HG03432 (cell line): ENCODE measurements at regions not wholly inside any gene's neighbourhood (a gene's known extent, or its start where the extent isn't known, plus 50 kb on each side); places are given as distances from the start of the nearest gene placed in this dataset.

Source experiments
- ATAC-seq: cut with Tn5 transposase; IDR thresholded peaks from one replicate; pipeline ENCODE4 v1.9.1; 2021; ENCODE audit warnings: mild to moderate bottlenecking, moderate library complexity; ENCODE audit not compliant: unreplicated experiment

- no peak for ATAC-seq
Observed at GRCh38 chr2:128447538-128447995, 128.9 kb upstream of the HS6ST1 start.

- ATAC-seq = no peak
Observed at GRCh38 chr2:128448331-128449225, 129.9 kb upstream of the HS6ST1 start.

GRCh38 chr2:128449226-128450061 is 130.8 kb upstream of the HS6ST1 start:
- ATAC-seq = no peak

- no peak for ATAC-seq
Observed at GRCh38 chr2:128450211-128451024, 131.8 kb upstream of the HS6ST1 start.

- ATAC-seq = no peak
Observed at GRCh38 chr2:128451084-128452023, 132.7 kb upstream of the HS6ST1 start.

GRCh38 chr2:128452024-128452411 is 133.3 kb upstream of the HS6ST1 start:
- ATAC-seq = no peak

GRCh38 chr2:128452536-128453530 is 134.2 kb upstream of the HS6ST1 start:
- ATAC-seq = no peak

- ATAC-seq = no peak
Observed at GRCh38 chr2:128454980-128455720, 136.5 kb upstream of the HS6ST1 start.

GRCh38 chr2:128455721-128456050 is 137.0 kb upstream of the HS6ST1 start:
- ATAC-seq = no peak

- ATAC-seq = no peak
Observed at GRCh38 chr2:128456281-128456680, 137.6 kb upstream of the HS6ST1 start.

- no peak for ATAC-seq
Observed at GRCh38 chr2:128457006-128457604, 138.4 kb upstream of the HS6ST1 start.

GRCh38 chr2:128457716-128458115 is 139.0 kb upstream of the HS6ST1 start:
- no peak for ATAC-seq

- no peak for ATAC-seq
Observed at GRCh38 chr2:128458505-128458904, 139.8 kb upstream of the HS6ST1 start.

GRCh38 chr2:128464456-128464855 is 145.8 kb upstream of the HS6ST1 start:
- no peak for ATAC-seq

GRCh38 chr2:128465246-128466170 is 146.8 kb upstream of the HS6ST1 start:
- ATAC-seq = no peak

- ATAC-seq = no peak
Observed at GRCh38 chr2:128466376-128466775, 147.7 kb upstream of the HS6ST1 start.

- no peak for ATAC-seq
Observed at GRCh38 chr2:128466776-128467175, 148.1 kb upstream of the HS6ST1 start.
